Suppressor macrophage (primary cell): ENCODE measurements at regions not wholly inside any gene's neighbourhood (a gene's known extent, or its start where the extent isn't known, plus 50 kb on each side); places are given as distances from the start of the nearest gene placed in this dataset.
"Not testable (repeated sequence)": the region's sequence is repeated elsewhere in the genome, so short reads cannot be mapped to it uniquely, and the experiment has no call there.

ENCODE experiments used
- DNase-seq, 4 experiments: peaks; one replicate each; pipeline ENCODE4 v3.0.0-alpha.2; 2020 to 2022

DNA sequence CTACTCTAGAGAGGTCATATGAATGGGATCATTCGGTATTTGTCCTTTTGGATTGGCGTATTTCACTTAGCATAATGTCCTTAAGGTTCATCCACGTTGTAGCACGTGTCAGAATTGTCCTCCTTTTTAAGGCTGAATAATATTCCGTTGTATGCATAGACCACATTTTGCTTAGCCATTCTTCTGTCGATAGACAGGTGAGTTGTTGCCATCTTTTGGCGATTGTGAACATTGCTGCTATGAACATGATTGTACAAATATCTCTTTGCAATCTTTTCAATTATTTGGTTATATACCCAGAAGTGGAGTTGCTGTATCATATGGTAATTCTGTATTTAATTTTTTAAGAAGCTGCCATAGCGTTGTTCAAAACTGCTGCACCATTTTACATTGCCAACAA is 52.4 kb upstream of the GOLGA8J start:
- DNase-seq = no peak

DNA sequence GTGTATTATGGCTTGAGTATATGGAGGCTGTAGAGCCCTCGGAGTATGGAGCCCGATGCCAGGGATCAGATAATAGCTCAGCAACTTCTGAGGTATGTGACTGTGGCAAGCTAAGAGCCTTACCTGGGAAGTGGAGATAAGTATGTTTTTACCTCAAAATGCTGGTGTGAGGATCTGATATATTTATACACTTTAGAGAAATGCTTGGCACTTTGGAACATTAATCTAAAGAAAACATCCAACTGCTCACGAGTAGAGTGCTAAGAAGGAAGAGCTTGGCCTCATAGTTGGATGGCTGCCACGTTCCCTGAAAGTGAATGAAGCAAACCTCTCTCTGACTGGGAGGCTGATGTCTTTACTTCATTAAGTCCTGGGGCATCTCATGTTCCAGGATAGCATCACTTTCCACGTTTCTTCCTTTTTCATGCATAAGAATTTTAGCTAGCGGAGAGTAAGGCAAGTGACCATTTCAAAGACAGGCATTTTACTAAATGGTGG is 58.9 kb upstream of the GOLGA8J start:
- DNase-seq = no peak

DNA sequence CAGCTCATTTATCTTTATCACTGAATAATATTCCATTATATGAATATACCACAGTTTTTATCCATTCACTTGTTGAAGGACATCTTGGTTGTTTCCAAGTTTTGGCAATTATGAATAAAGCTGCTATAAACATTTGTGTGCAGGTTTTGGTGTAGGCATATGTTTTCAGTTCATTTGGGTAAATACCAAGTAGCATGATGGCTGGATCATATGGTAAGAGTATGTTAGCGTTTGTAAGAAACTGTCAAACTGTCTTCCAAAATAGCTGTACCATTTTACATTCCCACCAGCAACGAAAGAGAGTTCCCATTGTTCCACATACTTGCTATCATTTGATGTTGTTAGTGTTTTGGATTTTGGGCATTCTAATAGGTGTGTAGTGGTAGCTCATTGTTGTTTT is 72.0 kb upstream of the GOLGA8J start:
- DNase-seq = no peak

DNA sequence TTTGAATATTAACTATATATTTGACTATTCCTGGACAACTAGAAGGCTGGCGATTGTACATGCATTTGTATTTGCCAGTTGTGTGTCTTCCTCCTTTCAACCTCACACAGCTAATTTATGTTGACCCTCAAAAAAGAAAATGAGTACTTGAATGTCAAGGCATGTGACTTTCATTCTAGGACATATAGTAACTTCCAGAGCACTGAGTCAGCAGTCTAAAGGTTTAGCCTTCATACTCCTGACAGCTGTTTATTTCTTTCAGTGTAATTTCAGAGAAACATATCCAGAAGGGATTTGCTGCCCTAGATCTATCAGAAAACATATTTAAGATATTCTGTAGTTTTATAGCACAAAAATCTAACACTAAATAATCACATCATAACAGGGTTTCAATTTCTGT is 74.6 kb upstream of the GOLGA8J start:
- no peak for DNase-seq

DNA sequence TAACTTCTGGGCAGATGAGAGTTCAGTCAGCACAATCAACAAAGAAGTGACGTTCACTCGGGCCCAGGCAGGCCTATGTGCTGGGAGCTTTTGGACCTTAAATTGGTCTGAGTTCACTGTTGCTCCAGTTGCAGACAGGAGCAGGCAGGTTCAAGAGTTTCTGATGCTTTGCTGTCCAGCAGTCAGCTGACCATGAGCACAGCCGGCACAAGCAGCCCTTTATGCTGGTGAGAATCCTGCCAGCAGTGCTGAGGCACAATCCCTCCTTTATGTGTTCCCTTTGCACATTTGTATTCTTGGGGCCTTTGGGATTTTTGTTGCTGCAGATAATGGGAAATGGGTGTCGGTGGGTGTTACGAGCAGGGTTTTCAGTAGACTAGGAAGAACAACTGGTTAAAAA is 81.2 kb upstream of the GOLGA8J start:
- no peak for DNase-seq

DNA sequence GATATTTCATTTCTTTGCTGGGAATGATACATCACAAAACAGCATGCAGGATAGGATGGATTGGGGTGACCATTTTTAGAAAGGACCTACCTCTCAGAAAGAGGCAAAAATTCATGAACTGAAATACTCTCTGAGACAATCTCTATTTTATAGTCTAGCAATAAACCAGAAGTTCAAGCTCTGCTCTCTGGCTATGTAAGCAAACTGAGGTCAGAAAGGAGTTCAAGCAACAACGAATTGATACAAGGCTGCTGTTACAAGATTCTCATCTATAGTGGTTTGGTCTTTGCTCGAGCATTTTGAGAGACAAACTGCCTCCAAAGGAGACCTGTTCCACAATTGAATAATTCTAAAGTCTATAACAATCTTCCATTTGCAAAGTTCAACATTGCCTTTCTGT is 84.7 kb upstream of the GOLGA8J start:
- no peak for DNase-seq

DNA sequence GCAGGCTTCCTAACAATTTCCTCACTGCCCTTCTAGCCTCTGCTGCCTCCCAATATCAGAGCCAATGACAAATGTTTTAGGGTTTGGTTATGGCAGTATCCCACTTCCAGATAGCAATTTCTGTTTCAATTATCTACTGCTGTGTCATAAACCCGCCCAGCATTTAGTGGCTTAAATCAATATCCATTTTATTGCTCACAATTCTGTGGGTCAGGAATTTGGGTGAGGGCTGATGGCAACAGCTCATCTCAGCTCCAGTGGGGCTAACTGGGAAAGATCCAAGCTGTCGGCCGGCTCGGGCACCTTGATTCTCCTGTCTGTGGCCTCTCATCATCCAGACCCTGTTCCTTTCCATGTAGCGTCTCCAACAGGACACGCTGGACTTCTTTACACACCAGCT is 85.3 kb upstream of the GOLGA8J start:
- DNase-seq = no peak

DNA sequence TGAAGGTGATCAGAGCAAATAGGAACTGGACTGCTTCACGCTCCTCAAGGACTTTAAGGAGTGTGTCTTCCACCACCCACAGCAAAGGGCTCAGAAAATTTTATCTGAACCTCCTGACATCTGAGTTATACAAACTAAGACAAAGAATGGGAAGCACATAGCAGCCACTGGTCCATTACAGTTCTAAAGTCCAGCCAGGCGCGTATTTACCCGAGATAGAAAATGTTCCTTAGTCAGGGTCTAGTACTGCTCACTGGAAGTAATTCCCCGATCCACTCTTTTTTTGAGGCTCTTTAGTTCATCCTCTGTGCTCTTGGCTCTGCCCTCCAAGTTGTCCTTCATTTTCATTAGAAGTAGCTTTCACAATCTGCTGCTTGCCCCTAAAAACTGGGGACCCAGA is 88.5 kb upstream of the GOLGA8J start:
- DNase-seq = no peak

DNA sequence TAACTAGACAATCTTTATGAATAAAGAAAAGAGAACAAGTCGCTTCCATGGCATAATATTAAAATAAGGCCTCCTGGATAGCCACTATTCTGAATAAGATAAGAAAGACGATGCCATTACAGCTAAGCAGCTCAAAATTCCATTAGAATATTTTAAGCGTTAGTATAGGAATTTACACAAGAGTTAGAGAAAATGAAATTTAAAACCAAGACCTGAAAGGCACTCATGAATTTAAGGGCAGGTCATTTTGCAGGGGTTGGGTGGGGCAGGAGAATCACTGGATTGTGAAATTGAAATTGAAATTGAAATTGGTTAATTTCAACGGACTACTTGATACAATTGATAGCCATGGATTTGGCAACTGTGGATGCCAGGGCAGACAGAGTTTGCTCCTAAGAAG is 91.8 kb upstream of the GOLGA8J start:
- no peak for DNase-seq

DNA sequence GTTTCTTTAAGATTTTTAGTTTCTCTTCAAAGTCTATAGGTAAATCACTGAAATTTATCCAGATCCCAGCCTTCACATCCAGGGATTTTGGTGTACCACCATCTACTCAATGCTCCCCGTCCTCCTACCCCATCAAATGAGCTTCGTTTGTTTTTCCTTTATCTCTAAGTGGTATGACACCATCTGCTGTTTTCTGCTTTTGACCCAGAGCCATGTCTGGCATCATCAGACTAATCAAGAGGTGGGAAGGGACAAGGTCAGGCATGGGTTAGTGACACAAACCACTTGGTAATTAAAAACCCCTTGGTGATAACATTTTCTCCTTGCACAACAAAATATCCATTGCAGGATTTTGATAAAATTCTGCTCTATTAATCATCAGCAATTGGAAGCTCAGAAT is 92.7 kb upstream of the GOLGA8J start:
- no peak for DNase-seq

DNA sequence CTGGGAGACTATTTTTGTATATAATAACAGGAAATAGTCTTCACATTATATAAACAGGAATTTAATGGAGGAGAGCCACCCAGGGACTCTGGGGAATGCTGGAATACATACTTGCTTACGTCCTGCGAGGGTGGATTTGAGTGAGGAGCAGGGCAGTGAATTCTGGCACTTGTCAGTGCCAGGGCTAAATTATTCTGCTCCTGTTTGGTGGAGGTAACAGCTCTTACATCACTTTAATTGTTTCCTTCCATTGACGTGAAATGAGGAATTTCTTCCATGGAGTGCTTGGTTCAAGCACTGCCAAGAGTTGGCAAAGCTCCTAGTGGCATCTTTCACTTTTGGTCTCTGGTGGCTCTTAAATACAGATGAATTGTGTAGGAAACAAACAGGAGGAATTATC is 94.1 kb upstream of the GOLGA8J start:
- no peak for DNase-seq

DNA sequence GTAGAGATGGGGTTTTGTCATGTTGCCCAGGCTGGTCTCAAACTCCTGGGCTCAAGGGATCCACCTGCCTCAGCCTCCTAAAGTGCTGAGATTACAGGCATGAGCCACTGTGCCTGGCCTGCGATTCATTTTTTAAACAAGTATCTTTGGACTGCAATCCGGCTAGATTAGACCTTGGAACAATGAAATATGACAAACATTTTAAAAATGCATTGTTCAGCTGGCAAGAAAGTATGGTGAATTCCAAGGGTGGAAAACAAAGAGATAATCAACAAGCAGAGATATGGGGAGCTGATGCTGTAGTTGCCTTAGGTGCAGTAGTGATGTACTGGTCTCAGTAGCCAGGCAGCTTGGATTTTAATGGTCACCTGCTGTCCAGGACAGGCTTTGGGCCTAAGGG is 95.8 kb upstream of the GOLGA8J start:
- DNase-seq = no peak

DNA sequence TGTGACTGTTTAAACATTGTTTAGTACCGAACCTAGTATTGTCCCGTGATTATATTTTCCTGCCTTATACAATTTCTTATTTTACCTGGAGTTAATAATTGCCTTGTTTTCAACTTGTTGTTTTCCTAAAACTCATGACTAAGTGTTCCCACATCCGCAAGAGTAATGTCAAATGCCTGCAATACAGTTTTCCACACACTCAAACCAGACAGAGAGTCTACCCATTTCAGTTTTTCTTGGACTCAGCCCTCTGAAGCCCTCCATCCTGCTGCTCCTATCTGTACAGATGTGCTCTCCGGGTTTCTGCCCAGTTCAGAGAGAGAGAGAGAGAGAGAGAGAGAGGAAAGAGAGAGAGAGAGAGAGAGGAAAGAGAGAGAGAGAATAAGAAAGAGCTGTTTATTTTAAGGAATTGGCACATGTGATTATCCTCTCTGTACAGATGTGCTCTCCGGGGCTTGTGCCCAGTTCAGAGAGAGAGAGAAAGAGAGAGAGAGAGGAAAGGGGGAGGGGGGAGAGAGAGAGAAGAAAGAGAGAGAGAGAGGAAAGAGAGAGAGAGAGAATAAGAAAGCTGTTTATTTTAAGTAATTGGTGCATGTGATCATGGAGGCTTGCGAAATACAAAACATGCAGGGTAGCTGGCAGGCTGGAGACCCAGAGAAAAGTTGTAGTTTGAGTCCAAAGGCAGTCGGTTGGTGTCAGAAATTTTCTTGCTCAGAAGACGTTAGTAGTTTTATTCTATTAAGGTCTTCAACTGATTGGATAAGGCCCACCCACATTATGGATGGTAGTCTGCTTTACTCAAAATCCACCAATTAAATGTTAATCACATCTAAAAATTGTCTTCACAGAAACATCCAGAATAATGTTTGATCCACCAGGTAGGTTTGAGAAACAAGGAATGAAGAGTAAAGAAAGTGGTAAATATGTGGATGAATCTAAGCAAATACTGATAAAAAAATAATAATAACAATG is 104.1 kb upstream of the GOLGA8J start:
- DNase-seq = no peak

DNA sequence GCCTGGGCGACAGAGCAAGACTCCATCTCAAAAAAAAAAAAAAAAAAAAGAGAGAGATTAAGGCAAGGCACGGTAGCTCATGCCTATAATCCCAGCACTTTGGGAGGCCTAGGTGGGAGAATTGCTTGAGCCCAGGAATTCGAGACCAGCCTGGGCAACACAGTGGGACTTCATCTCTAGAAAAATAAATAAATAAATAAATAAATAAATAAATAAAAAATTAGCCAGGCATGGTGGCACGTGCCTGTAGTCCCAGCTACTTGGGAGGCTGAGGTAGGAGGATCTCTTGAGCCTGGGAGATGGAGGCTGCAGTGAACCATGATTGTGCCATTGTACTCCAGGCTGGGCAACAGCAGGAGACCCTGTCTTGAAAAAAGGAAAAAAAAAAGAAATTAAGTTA is 108.7 kb upstream of the GOLGA8J start:
- not testable (repeated sequence) for DNase-seq

DNA sequence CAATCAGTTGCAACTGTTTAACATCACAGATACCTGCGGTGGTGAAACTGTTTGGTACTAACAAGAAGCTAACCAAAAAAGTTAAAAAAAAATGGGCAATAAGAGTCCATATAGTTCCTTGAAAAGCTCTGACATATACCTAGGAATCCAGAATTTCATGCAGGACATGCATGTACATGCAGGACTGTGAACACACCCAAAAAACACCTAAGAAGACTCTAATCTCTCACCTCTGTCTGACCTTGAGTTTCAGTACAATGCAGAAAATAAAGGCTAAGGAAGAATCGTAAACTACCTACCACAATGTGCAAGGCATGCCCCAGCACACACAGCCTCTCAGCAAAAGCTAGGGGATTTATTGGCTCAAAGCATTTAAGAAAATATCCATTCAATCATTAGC is 110.7 kb upstream of the GOLGA8J start:
- no peak for DNase-seq

DNA sequence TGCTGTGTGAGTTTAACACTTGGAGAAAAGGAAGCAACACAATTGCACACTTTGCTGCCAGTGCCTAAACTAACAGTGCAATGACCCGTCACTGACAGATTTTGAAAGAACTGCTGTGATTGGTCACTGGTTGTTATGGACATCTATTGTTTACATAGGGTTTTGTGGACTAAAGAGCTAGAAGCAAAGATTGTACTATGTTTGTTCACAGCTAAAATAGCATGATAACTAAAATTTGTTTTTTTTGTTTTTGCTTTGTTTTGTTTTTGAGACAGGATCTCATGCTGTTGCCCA is 112.4 kb upstream of the GOLGA8J start:
- no peak for DNase-seq

DNA sequence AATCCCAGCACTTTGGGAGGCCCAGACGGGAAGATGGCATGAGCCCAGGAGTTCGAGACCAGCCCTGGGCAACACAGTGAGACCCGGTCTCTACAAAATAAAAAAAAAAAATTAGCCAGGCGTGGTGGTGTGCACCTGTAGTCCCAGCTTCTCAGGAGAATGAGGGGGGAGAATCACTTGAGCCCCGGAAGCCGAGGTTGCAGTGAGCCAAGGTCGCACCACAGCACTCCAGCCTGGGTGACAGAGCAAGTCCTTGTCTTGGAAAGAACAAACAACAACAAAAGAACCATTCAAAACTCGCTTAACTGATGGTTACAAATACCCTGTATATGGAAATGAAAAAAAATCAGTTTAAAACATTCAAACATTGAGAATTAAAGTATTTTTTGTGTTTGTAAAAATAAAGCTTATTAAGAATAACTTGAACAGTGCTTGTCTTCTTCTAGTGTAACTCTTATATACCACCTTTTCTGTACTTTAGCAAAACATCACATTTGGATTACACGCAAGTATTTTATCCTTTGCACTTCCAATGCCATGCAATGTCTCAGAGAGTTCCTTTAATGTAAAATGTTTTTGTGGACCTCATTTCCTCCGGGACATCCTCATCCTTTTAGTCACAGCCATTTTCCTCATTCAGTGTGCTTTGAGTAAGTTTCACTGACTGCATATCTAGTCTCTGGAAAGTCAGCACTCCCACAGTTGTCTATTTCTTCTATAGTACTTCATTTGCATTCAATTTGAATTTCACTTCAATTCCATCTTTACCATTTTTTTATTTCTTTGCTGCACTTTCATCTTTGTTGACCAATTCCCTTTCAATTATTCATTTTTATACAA is 113.0 kb upstream of the GOLGA8J start:
- no peak for DNase-seq

DNA sequence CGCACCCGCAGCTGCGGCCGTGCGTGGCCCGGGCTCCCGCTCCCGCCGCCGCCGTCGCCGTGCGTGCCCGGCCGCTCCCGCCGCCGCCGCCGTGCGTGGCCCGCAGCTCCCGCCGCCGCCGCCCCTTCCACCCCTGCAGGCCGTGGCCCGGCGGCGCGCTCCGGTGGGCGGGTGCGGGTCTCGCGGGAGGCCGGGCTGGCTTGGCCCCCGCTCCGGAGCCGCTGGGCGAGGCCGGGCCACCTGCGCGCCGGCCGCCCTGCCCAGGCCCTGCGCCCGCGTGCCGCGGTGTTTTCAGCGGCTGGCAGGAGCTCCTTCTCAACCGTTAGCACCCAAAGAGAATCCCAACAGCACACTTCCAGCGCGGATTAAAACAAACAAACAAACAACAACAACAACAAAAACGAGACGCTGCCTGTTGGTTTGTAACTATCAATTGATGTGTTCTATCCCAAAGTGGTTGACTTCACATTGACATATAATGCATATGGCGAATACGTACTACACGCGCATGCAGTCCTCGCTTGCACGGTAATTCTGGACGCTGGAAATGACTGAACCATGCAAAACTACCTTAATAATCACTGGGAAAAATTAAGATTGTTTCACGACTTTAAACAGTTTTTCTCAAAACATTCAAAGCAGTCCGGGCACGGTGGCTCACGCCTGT is 113.7 kb upstream of the GOLGA8J start:
- no peak for DNase-seq

DNA sequence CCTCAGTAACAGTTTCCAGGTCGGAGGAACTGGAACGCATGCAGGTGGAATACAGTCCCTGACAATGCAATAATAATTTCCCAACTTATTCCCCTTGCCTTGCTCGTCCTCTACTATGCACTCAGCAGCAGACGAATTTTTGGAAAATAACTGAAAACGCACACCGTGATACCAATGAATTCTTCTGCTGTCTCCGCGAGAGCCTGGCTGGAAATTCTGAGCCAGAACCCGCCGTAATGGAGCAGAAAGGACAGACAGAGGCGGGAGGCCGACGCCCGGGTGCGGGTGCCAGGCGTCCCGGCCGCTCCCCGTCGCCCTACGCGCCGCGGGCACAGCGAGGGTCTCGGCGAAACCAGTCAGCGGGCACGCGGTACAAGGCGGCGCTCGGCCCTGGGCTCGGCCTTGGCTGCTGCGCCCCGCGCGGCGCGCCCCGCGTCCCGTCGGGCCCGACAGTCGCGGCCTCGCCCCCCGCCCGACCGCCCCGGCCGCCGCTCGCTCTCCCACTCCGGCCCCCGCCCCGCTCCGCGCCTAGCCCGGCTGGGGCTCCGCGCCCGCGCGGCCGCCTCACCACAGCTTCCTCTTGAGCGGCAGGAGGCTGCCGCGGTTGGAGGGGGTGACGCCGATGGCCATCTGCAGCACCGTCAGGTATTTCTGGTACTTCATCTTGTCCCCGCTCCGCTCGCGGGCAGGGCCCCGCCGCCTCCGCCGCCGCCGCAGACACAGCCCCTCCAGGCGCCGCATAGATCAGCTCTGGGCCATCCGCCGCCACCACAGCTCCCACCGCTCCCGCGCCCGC is 114.5 kb upstream of the GOLGA8J start:
- no peak for DNase-seq

DNA sequence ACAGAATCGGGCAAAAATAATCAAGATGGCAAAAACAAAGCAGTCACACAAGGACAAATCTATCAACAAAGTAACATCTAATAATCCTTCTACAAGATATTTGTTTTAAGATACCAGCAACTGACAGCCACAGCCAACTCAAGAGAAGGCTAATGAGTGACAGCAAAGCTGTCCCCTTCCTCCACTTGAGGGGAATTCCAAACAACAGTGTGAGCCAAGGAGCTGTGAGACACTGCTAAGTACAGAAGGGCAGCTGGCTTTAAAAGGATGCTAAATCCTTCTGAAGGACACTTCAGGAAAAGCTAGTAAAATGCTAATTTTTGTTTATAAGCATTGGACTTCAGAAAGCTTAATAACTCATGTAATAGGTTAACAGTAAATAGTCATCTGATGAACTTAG is 120.3 kb upstream of the GOLGA8J start:
- no peak for DNase-seq

DNA sequence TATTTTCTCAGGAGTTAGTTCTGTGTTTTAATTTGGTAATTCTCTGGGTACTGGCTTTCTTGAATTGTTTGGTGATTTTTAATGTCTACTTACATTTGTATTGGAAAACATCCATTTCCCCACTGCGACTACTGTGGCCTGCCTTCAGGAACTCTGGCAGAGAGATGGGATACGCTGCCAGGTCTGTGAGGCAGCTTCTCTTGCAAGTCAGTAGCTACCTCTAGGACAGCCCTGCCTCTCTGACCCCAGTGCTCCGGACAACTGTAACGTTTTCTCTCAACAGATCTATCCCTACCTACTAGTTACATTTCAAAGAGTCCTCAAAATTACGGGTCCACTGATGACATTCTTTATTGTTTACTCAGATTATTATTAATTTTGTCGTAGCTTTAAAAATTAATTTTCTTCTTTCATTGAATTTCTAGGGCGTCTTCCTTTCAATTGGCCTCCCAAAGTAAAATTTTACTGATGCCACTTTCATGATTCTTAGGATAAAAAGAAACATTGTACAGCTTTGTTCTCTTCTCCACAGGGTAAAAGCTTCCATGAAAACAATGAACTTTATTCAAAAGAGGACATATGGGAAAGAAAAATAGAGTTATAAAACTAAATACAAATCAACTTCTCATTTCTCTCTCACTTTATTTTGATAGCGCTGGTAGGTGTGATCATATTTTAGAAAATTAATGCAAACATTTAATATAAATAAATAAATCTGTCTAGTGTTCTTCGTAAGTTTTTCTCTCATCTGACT is 123.2 kb upstream of the GOLGA8J start:
- no peak for DNase-seq

DNA sequence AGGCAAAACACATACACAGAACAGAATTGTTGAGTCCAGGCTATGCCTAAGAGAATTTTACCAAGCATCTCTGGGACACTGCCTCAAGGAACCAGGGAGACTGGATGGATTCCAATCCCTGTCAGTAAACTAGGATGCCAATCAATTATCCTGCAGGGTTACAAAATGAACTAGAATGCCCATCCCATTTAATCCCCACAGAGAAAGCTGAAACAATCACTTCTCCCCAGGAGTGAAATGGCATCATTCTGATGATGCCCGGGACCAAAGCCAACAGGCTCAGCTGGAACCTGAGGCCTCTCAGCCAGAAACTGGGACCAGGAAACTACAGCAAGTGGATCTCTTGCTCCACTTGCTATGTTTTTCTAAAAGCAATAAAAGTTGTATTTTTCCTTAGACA is 130.0 kb upstream of the TJP1 start:
- DNase-seq = no peak
